A673 (cell line): ENCODE measurements at regions not wholly inside any gene's neighbourhood (a gene's known extent, or its start where the extent isn't known, plus 50 kb on each side); places are given as distances from the start of the nearest gene placed in this dataset.
A peak's percentile ranks its signal among the peaks of the same experiment; 100 is the strongest.

ENCODE experiments used
- BruUV-seq: library from RNA; stranded (reverse); fragments of 400-500 nt; replicated peaks from 2 replicates; lab custom pipeline; 2021; lab: Mats Ljungman, UMichigan
- CTCF ChIA-PET: fragments of 300-600 bp; sonication (Branson Sonifier 250); formaldehyde crosslinking; loops from one replicate; lab custom pipeline; 2022; ENCODE audit warnings: antibody characterized with exemption; lab: Charles Lee
- POLR2A ChIA-PET: fragments of 300-600 bp; sonication (Branson Sonifier 250); formaldehyde crosslinking; loops from one replicate; lab custom pipeline; 2022; ENCODE audit warnings: antibody characterized with exemption; ENCODE audit not compliant: low non-redundant PET; lab: Charles Lee
- DNase-seq: peaks from one replicate; pipeline ENCODE4 v3.0.0-alpha.2; 2015; ENCODE audit warnings: low spot score
- H3K27ac ChIP-seq: fragments of 200-600 bp; sonication (generic); 2 replicates; pipeline ENCODE4 v1.5.1; 2016; ENCODE audit warnings: mixed run types, low read depth, mild to moderate bottlenecking, mixed read lengths, antibody characterized with exemption, low read length; ENCODE audit not compliant: poor library complexity, severe bottlenecking
- H3K27me3 ChIP-seq: fragments of 200-600 bp; sonication (generic); replicated peaks from 2 replicates; pipeline ENCODE4 v1.6.1; 2017; ENCODE audit warnings: mixed run types, low read depth, mild to moderate bottlenecking, mixed read lengths, antibody characterized with exemption, low read length; ENCODE audit not compliant: insufficient read depth, poor library complexity
- H3K36me3 ChIP-seq: fragments of 200-600 bp; sonication (generic); 2 replicates; pipeline ENCODE4 v1.6.1; 2016; ENCODE audit warnings: mixed run types, mild to moderate bottlenecking, mixed read lengths, antibody characterized with exemption, low read length; ENCODE audit not compliant: insufficient read depth, poor library complexity, severe bottlenecking
- H3K4me1 ChIP-seq: fragments of 200-600 bp; sonication (generic); 2 replicates; pipeline ENCODE4 v1.6.1; 2017; ENCODE audit warnings: mixed run types, mild to moderate bottlenecking, mixed read lengths, antibody characterized with exemption, low read length; ENCODE audit not compliant: insufficient read depth, poor library complexity, severe bottlenecking
- H3K4me3 ChIP-seq: fragments of 200-600 bp; sonication (generic); 2 replicates; pipeline ENCODE4 v1.5.1; 2016; ENCODE audit warnings: low read depth, mixed run types, mild to moderate bottlenecking, mixed read lengths, low read length; ENCODE audit not compliant: poor library complexity, severe bottlenecking
- H3K9me3 ChIP-seq: fragments of 200-600 bp; sonication (generic); 2 replicates; pipeline ENCODE4 v1.6.1; 2016; ENCODE audit warnings: mixed run types, low read depth, mild to moderate bottlenecking, mixed read lengths, antibody characterized with exemption, low read length; ENCODE audit not compliant: poor library complexity, severe bottlenecking
- EZH2 ChIP-seq: fragments of 200-600 bp; sonication (generic); IDR thresholded peaks from 2 replicates; pipeline ENCODE4 v1.6.1; 2017; ENCODE audit warnings: borderline replicate concordance, low read depth, mild to moderate bottlenecking, mixed read lengths, antibody characterized with exemption, low read length; ENCODE audit not compliant: poor library complexity, severe bottlenecking
- intact Hi-C: fragments of 100-400 bp; cut with micrococcal nuclease; formaldehyde crosslinking; loops from one replicate; pipeline ENCODE4 v1.10.0; 2022; ENCODE audit not compliant: unreplicated experiment
- TF ChIP-seq, protein P1 (sequence below): fragments of 300-800, 200-600 bp; sonication (generic); conservative IDR thresholded peaks from 2 replicates; pipeline ENCODE4 v1.5.1; 2017; ENCODE audit warnings: low read depth, mild to moderate bottlenecking, antibody characterized with exemption, low read length, moderate library complexity, mixed read lengths

DNA sequence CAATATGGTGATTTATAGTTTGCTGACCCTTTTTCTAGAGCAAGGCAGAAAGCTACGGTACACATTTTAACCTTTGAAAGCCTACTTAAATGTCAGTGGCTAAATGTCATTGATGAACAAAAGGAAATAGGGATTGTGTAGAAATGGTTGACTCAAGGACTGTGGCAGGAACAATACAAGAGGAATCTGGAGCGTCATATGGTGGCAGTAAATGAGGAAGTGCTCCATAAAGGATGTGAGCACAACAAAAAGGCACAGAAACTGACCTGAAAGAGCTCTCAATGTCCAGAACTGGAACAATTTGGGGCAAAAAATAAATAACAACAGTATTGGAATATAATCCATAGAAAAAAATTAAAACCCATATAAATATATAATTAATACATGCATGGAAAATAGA lies 443.9 kb upstream of the VRK2 start:
- TF ChIP-seq, protein P1, sequence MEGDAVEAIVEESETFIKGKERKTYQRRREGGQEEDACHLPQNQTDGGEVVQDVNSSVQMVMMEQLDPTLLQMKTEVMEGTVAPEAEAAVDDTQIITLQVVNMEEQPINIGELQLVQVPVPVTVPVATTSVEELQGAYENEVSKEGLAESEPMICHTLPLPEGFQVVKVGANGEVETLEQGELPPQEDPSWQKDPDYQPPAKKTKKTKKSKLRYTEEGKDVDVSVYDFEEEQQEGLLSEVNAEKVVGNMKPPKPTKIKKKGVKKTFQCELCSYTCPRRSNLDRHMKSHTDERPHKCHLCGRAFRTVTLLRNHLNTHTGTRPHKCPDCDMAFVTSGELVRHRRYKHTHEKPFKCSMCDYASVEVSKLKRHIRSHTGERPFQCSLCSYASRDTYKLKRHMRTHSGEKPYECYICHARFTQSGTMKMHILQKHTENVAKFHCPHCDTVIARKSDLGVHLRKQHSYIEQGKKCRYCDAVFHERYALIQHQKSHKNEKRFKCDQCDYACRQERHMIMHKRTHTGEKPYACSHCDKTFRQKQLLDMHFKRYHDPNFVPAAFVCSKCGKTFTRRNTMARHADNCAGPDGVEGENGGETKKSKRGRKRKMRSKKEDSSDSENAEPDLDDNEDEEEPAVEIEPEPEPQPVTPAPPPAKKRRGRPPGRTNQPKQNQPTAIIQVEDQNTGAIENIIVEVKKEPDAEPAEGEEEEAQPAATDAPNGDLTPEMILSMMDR, result no peak
- no peak for TF ChIP-seq EZH2
- DNase-seq, result no peak
- no peak overlapping the region for H3K4me3 ChIP-seq
- intact Hi-C loops, result no loop called here
- CTCF ChIA-PET, result no interaction called here
- no peaks in the 10 kb centered on the region for H3K27me3 ChIP-seq
- POLR2A ChIA-PET, result no interaction called here
- H3K36me3 ChIP-seq, result no peaks in the 10 kb centered on the region
- no peaks in the 10 kb centered on the region for H3K4me1 ChIP-seq
- no TSS peak for BruUV-seq
- no peak overlapping the region for H3K27ac ChIP-seq
- no peaks in the 10 kb centered on the region for H3K9me3 ChIP-seq

DNA sequence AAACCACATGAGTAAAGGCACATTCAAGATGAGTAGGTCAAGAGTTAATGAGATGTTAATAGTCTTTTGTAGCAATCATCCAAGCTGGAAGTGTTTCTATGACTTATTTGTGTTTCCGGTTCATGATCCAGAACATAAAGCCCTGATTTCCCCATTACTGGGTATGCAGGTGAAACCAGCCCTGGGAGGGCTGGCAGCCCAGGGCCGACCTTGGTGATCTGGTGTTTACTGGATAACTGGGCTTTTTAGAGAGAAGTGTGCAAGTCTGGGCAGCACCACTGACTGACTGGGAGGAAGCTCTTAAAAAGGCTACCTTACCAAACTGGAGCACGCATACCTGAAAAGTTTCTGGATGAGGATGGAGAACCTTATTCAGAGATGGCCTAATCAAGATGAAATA lies 431.6 kb upstream of the VRK2 start:
- Histone ChIP-seq H3K27me3 (no peaks in the 10 kb centered on the region), H3K27ac (no peak overlapping the region), H3K9me3 (no peaks in the 10 kb centered on the region), H3K4me3 (no peak overlapping the region), H3K4me1 (no peaks in the 10 kb centered on the region), H3K36me3 (no peaks in the 10 kb centered on the region)
- TF ChIP-seq EZH2, result no peak
- TF ChIP-seq, protein P1, result no peak
- POLR2A ChIA-PET, result no interaction called here
- no TSS peak for BruUV-seq
- no peak for DNase-seq
- intact Hi-C loops, result no loop called here
- CTCF ChIA-PET, result no interaction called here

DNA sequence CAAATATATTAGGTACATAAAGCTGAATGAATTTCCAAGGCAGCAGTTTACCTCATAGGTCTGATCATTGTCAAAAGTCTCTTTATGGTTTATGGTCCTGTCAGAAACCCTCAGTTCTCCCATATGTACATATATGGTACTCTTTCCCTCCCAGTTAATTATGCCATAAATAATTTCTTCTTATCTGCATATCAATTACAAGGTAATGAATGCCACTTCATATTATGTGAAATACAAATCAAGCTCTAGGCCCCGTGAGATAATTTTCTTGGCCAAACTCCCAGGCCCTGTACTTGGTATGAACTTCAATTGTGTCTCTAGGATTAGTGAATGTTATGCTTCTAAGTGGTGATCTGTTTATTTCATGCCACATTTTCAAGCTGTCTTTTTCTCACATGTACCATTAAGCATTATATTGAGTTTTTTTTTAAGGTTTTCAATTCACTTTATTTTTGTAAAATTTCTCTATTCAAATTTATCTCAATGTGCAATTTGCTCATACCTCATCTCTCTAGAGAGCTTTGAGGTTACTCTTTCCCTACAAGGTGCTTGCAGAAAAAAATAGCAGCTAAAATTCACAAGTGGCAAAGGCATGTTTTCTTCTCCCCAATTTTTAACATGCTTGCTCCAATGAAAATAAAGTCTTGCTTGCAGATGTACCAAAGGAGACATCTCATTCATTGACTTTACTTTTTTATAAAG lies 430.6 kb upstream of the VRK2 start:
- H3K4me3 ChIP-seq, result no peak overlapping the region
- H3K27me3 ChIP-seq, result no peaks in the 10 kb centered on the region
- peak; percentile 31 for DNase-seq
- no TSS peak for BruUV-seq
- H3K9me3 ChIP-seq, result no peaks in the 10 kb centered on the region
- TF ChIP-seq EZH2, result no peak
- TF ChIP-seq, protein P1, result no peak
- ChIA-PET POLR2A (no interaction called here), CTCF (no interaction called here)
- intact Hi-C loops, result no loop called here
- H3K4me1 ChIP-seq, result no peaks in the 10 kb centered on the region
- no peak overlapping the region for H3K27ac ChIP-seq
- no peaks in the 10 kb centered on the region for H3K36me3 ChIP-seq
